HG02943 (cell line): ENCODE measurements at regions not wholly inside any gene's neighbourhood (a gene's known extent, or its start where the extent isn't known, plus 50 kb on each side); places are given as distances from the start of the nearest gene placed in this dataset.

Source experiments
- ATAC-seq: cut with Tn5 transposase; IDR thresholded peaks from one replicate; pipeline ENCODE4 v1.9.1; 2021; ENCODE audit warnings: mild to moderate bottlenecking, low read depth, moderate library complexity; ENCODE audit not compliant: unreplicated experiment

GRCh38 chr5:15031180-15031579 lies 159.6 kb upstream of the ANKH start:
- no peak for ATAC-seq

GRCh38 chr5:15027764-15028163 lies 156.2 kb upstream of the ANKH start:
- ATAC-seq, result no peak

GRCh38 chr5:15026944-15027343 lies 155.4 kb upstream of the ANKH start:
- no peak for ATAC-seq

- ATAC-seq, result no peak
Observed at GRCh38 chr5:15026011-15026893, 154.7 kb upstream of the ANKH start.

GRCh38 chr5:15023846-15024245 lies 152.3 kb upstream of the ANKH start:
- no peak for ATAC-seq

GRCh38 chr5:15023266-15023665 lies 151.7 kb upstream of the ANKH start:
- no peak for ATAC-seq

GRCh38 chr5:15021266-15022046 lies 149.9 kb upstream of the ANKH start:
- no peak for ATAC-seq

- ATAC-seq, result no peak
Observed at GRCh38 chr5:15020736-15021135, 149.2 kb upstream of the ANKH start.

GRCh38 chr5:15014809-15015208 lies 143.2 kb upstream of the ANKH start:
- ATAC-seq, result no peak

- no peak for ATAC-seq
Observed at GRCh38 chr5:15013654-15014463, 142.3 kb upstream of the ANKH start.

GRCh38 chr5:15012061-15012460 lies 140.5 kb upstream of the ANKH start:
- ATAC-seq, result no peak

GRCh38 chr5:15010936-15011335 lies 139.4 kb upstream of the ANKH start:
- ATAC-seq, result no peak

- no peak for ATAC-seq
Observed at GRCh38 chr5:15009420-15009819, 137.8 kb upstream of the ANKH start.

- ATAC-seq, result no peak
Observed at GRCh38 chr5:15008921-15009320, 137.3 kb upstream of the ANKH start.

- ATAC-seq, result no peak
Observed at GRCh38 chr5:15008476-15008875, 136.9 kb upstream of the ANKH start.

GRCh38 chr5:15007646-15008045 lies 136.1 kb upstream of the ANKH start:
- no peak for ATAC-seq

- ATAC-seq, result no peak
Observed at GRCh38 chr5:15004506-15004905, 132.9 kb upstream of the ANKH start.

- ATAC-seq, result peak; percentile 86
Observed at GRCh38 chr5:15003511-15003920, 131.9 kb upstream of the ANKH start.

- ATAC-seq, result no peak
Observed at GRCh38 chr5:15002791-15003190, 131.2 kb upstream of the ANKH start.

GRCh38 chr5:15002173-15002572 lies 130.6 kb upstream of the ANKH start:
- no peak for ATAC-seq

GRCh38 chr5:15001517-15001916 lies 129.9 kb upstream of the ANKH start:
- ATAC-seq, result no peak
